T-helper 2 cell treated with Interferon-gamma antibody and Interleukin-4, amounts not matched to agents 5 μg/mL and 100 μg/mL, for 36 hours (primary cell): ENCODE measurements at regions not wholly inside any gene's neighbourhood (a gene's known extent, or its start where the extent isn't known, plus 50 kb on each side); places are given as distances from the start of the nearest gene placed in this dataset.
"Not testable (repeated sequence)": the region's sequence is repeated elsewhere in the genome, so short reads cannot be mapped to it uniquely, and the experiment has no call there.

Source experiments
- DNase-seq: peaks from one replicate; pipeline ENCODE4 v3.0.0; 2021; ENCODE audit warnings: low spot score
- H3K27ac Mint-ChIP-seq: one replicate; pipeline ENCODE4 v1.8.0; 2021; ENCODE audit warnings: mild to moderate bottlenecking, mixed read lengths
- H3K27me3 Mint-ChIP-seq: one replicate; pipeline ENCODE4 v1.8.0; 2021; ENCODE audit warnings: low read depth, mixed read lengths
- H3K36me3 Mint-ChIP-seq: one replicate; pipeline ENCODE4 v1.8.0; 2021; ENCODE audit warnings: low read depth, mixed read lengths
- H3K4me1 Mint-ChIP-seq: one replicate; pipeline ENCODE4 v1.8.0; 2021; ENCODE audit warnings: low read depth, mixed read lengths
- H3K4me3 Mint-ChIP-seq: one replicate; pipeline ENCODE4 v1.8.0; 2022; ENCODE audit warnings: mild to moderate bottlenecking, moderate library complexity, mixed read lengths
- H3K9me3 Mint-ChIP-seq: one replicate; pipeline ENCODE4 v1.8.0; 2021; ENCODE audit warnings: mixed read lengths

GRCh38 chr1:204014336-204014735, 58.6 kb upstream of the SOX13 start:
- Mint-ChIP-seq H3K27ac (no peak overlapping the region), H3K27me3 (peaks cover 16% of the 10 kb centered on the region)

GRCh38 chr1:204014961-204015360, 58.0 kb upstream of the SOX13 start:
- not testable (repeated sequence) for H3K9me3 Mint-ChIP-seq, H3K4me1 Mint-ChIP-seq, DNase-seq, H3K27ac Mint-ChIP-seq, H3K36me3 Mint-ChIP-seq, H3K4me3 Mint-ChIP-seq
- peaks cover 16% of the 10 kb centered on the region for H3K27me3 Mint-ChIP-seq

More at GRCh38 chr1:204014336-204014735, 58.6 kb upstream of the SOX13 start:
- H3K36me3 Mint-ChIP-seq = no peaks in the 10 kb centered on the region
- no peak overlapping the region for H3K4me3 Mint-ChIP-seq
- no peaks in the 10 kb centered on the region for H3K4me1 Mint-ChIP-seq
- no peaks in the 10 kb centered on the region for H3K9me3 Mint-ChIP-seq
- DNase-seq = no peak

- H3K4me3 Mint-ChIP-seq = no peak overlapping the region
- no peaks in the 10 kb centered on the region for H3K9me3 Mint-ChIP-seq
- no peak overlapping the region for H3K27ac Mint-ChIP-seq
- no peaks in the 10 kb centered on the region for H3K36me3 Mint-ChIP-seq
- DNase-seq = no peak
- peaks cover 16% of the 10 kb centered on the region for H3K27me3 Mint-ChIP-seq
- H3K4me1 Mint-ChIP-seq = no peaks in the 10 kb centered on the region
Observed at GRCh38 chr1:204017032-204017431, 55.9 kb upstream of the SOX13 start.

- Mint-ChIP-seq H3K4me3 (no peak overlapping the region), H3K27ac (no peak overlapping the region), H3K36me3 (no peaks in the 10 kb centered on the region), H3K4me1 (no peaks in the 10 kb centered on the region), H3K27me3 (peaks cover 16% of the 10 kb centered on the region), H3K9me3 (no peaks in the 10 kb centered on the region)
- DNase-seq = no peak
Observed at GRCh38 chr1:204018460-204018859, 54.5 kb upstream of the SOX13 start.
